HEK293 (cell line): ENCODE measurements at regions not wholly inside any gene's neighbourhood (a gene's known extent, or its start where the extent isn't known, plus 50 kb on each side); places are given as distances from the start of the nearest gene placed in this dataset.

Source experiments
- CTCF ChIA-PET: fragments of 350-600 bp; formaldehyde crosslinking; extraction: SDS; loops from one replicate; lab custom pipeline; 2021; ENCODE audit warnings: antibody characterized with exemption; lab: Yijun Ruan, JAX
- POLR2A ChIA-PET: fragments of 300-600 bp; formaldehyde crosslinking; extraction: SDS; loops from one replicate; lab custom pipeline; 2020; ENCODE audit warnings: antibody characterized with exemption, inconsistent platforms; lab: Yijun Ruan, JAX
- H3K27ac ChIP-seq: fragments of 200-500 bp; sonication (Bioruptor generic); 2 replicates; pipeline ENCODE4 v1.5.1; 2014; ENCODE audit warnings: low read depth, low read length, control low read depth, inconsistent platforms; ENCODE audit errors: extremely low read depth
- H3K36me3 ChIP-seq, 2 experiments: fragments of 200-500 bp in 1 of 2; sonication (Bioruptor generic) in 1 of 2; 1 replicate in 1 of 2; 2 replicates in 1 of 2; pipeline ENCODE4 v1.5.1; 2014 to 2017; ENCODE audit warnings: inconsistent platforms in 2 of 2, low read length in 2 of 2; ENCODE audit not compliant: control insufficient read depth in 2 of 2, insufficient read depth in 1 of 2
- H3K4me1 ChIP-seq: fragments of 200-500 bp; sonication (Bioruptor generic); 2 replicates; pipeline ENCODE4 v1.5.1; 2014; ENCODE audit warnings: mild to moderate bottlenecking, low read length, inconsistent platforms; ENCODE audit not compliant: control insufficient read depth, insufficient read depth
- H3K4me3 ChIP-seq: 2 replicates; pipeline ENCODE4 v1.5.1; 2011; ENCODE audit warnings: low read depth, mild to moderate bottlenecking, control low read depth, low read length, moderate library complexity
- H3K9me3 ChIP-seq: fragments of 200-500 bp; sonication (Bioruptor generic); 2 replicates; pipeline ENCODE4 v1.5.1; 2014; ENCODE audit warnings: low read depth, low read length, inconsistent platforms; ENCODE audit not compliant: control insufficient read depth, insufficient read depth
- OVOL3 ChIP-seq: fragments of 450-650 bp; formaldehyde crosslinking; IDR thresholded peaks from 2 replicates; pipeline ENCODE4 v1.5.1; 2016; ENCODE audit warnings: missing biosample characterization, missing genetic modification characterization
- PRDM1 ChIP-seq: fragments of 450-650 bp; formaldehyde crosslinking; IDR thresholded peaks from 2 replicates; pipeline ENCODE4; 2016; ENCODE audit warnings: missing biosample characterization, missing genetic modification characterization
- TCF7L2 ChIP-seq: IDR thresholded peaks from 2 replicates; pipeline ENCODE4 v1.6.1; 2011; ENCODE audit warnings: low read depth, mild to moderate bottlenecking, inconsistent platforms, low read length, moderate library complexity, borderline replicate concordance
- YY1 ChIP-seq: fragments of 450-650 bp; formaldehyde crosslinking; IDR thresholded peaks from 2 replicates; pipeline ENCODE4 v1.5.1; 2018; ENCODE audit warnings: missing biosample characterization, missing genetic modification characterization
- ZFP3 ChIP-seq: fragments of 450-650 bp; formaldehyde crosslinking; IDR thresholded peaks from 2 replicates; pipeline ENCODE4 v1.5.1; 2016; ENCODE audit warnings: low read depth, missing biosample characterization, missing genetic modification characterization
- ZNF114 ChIP-seq: fragments of 450-650 bp; formaldehyde crosslinking; IDR thresholded peaks from 2 replicates; pipeline ENCODE4 v1.5.0; 2017; ENCODE audit warnings: missing biosample characterization, missing genetic modification characterization
- ZNF121 ChIP-seq: fragments of 450-650 bp; formaldehyde crosslinking; IDR thresholded peaks from 2 replicates; pipeline ENCODE4 v1.5.1; 2016; ENCODE audit warnings: missing biosample characterization, missing genetic modification characterization
- ZNF174 ChIP-seq: fragments of 450-650 bp; formaldehyde crosslinking; IDR thresholded peaks from 2 replicates; pipeline ENCODE4 v1.5.0; 2017; ENCODE audit warnings: missing biosample characterization, mild to moderate bottlenecking, missing genetic modification characterization
- ZNF654 ChIP-seq: fragments of 450-650 bp; formaldehyde crosslinking; IDR thresholded peaks from 2 replicates; pipeline ENCODE4 v1.5.1; 2016; ENCODE audit warnings: low read depth, missing biosample characterization, missing genetic modification characterization
- ZNF670 ChIP-seq: fragments of 450-650 bp; formaldehyde crosslinking; IDR thresholded peaks from 2 replicates; pipeline ENCODE4 v1.5.1; 2016; ENCODE audit warnings: missing biosample characterization, missing genetic modification characterization, low read depth
- ZNF777 ChIP-seq: fragments of 450-650 bp; formaldehyde crosslinking; IDR thresholded peaks from 2 replicates; pipeline ENCODE4 v1.5.1; 2017; ENCODE audit warnings: missing biosample characterization, missing genetic modification characterization, borderline replicate concordance
- ZNF785 ChIP-seq: fragments of 450-650 bp; formaldehyde crosslinking; IDR thresholded peaks from 2 replicates; pipeline ENCODE4 v1.5.1; 2016; ENCODE audit warnings: missing biosample characterization, missing genetic modification characterization
- TF ChIP-seq, protein P1 (sequence below): fragments of 450-650 bp; formaldehyde crosslinking; IDR thresholded peaks from 2 replicates; pipeline ENCODE4 v1.5.1; 2016; ENCODE audit warnings: missing biosample characterization, missing genetic modification characterization
- TF ChIP-seq, protein P2 (sequence below): fragments of 450-650 bp; formaldehyde crosslinking; IDR thresholded peaks from 2 replicates; pipeline ENCODE4 v1.5.1; 2016; ENCODE audit warnings: missing biosample characterization, missing genetic modification characterization
- TF ChIP-seq, protein P3 (sequence below): fragments of 450-650 bp; formaldehyde crosslinking; IDR thresholded peaks from 2 replicates; pipeline ENCODE4 v1.5.1; 2016; ENCODE audit warnings: missing biosample characterization, missing genetic modification characterization
- TF ChIP-seq, protein P4 (sequence below): fragments of 450-650 bp; formaldehyde crosslinking; IDR thresholded peaks from 2 replicates; pipeline ENCODE4 v1.5.1; 2016; ENCODE audit warnings: missing biosample characterization, missing genetic modification characterization
- TF ChIP-seq, protein P5 (sequence below): fragments of 450-650 bp; IDR thresholded peaks from 2 replicates; pipeline ENCODE4 v1.5.1; 2018; ENCODE audit warnings: missing biosample characterization, mild to moderate bottlenecking, missing genetic modification characterization

DNA sequence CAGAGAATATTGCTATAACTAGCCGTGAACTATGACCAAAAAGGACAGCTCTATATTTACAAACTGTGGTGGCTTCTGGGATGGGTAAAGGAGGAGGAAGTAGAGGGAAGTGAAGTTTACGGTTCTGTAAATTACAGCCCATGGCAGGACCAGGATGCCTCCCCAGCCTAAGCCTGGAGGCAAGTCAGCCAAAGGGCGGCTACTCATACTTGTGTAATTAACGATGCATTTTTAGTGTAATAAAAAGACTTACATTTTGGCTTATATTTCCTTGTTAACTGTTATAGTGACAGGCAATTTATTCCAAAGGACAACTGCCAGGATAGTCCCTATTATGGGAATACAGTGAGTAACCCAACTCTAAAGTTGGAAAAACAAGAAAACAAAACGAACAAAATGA lies 139.9 kb upstream of the OTUD4 start:
- no peaks in the 10 kb centered on the region for H3K36me3 ChIP-seq
- ChIA-PET CTCF (no interaction called here), POLR2A (no interaction called here)
- no peak overlapping the region for H3K4me3 ChIP-seq
- no peaks in the 10 kb centered on the region for H3K9me3 ChIP-seq
- no peak for TF ChIP-seq ZNF174 (tag by site-specific recombination)
- TF ChIP-seq, protein P1, sequence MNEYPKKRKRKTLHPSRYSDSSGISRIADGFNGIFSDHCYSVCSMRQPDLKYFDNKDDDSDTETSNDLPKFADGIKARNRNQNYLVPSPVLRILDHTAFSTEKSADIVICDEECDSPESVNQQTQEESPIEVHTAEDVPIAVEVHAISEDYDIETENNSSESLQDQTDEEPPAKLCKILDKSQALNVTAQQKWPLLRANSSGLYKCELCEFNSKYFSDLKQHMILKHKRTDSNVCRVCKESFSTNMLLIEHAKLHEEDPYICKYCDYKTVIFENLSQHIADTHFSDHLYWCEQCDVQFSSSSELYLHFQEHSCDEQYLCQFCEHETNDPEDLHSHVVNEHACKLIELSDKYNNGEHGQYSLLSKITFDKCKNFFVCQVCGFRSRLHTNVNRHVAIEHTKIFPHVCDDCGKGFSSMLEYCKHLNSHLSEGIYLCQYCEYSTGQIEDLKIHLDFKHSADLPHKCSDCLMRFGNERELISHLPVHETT (tag by site-specific recombination), result no peak
- TF ChIP-seq PRDM1, result no peak
- no peak for TF ChIP-seq YY1 (tag by site-specific recombination)
- TF ChIP-seq ZNF114 (tag by site-specific recombination), result no peak
- no peak for TF ChIP-seq ZNF654 (tag by site-specific recombination)
- TF ChIP-seq ZNF121 (tag by site-specific recombination), result no peak
- TF ChIP-seq, protein P2, sequence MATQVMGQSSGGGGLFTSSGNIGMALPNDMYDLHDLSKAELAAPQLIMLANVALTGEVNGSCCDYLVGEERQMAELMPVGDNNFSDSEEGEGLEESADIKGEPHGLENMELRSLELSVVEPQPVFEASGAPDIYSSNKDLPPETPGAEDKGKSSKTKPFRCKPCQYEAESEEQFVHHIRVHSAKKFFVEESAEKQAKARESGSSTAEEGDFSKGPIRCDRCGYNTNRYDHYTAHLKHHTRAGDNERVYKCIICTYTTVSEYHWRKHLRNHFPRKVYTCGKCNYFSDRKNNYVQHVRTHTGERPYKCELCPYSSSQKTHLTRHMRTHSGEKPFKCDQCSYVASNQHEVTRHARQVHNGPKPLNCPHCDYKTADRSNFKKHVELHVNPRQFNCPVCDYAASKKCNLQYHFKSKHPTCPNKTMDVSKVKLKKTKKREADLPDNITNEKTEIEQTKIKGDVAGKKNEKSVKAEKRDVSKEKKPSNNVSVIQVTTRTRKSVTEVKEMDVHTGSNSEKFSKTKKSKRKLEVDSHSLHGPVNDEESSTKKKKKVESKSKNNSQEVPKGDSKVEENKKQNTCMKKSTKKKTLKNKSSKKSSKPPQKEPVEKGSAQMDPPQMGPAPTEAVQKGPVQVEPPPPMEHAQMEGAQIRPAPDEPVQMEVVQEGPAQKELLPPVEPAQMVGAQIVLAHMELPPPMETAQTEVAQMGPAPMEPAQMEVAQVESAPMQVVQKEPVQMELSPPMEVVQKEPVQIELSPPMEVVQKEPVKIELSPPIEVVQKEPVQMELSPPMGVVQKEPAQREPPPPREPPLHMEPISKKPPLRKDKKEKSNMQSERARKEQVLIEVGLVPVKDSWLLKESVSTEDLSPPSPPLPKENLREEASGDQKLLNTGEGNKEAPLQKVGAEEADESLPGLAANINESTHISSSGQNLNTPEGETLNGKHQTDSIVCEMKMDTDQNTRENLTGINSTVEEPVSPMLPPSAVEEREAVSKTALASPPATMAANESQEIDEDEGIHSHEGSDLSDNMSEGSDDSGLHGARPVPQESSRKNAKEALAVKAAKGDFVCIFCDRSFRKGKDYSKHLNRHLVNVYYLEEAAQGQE (tag by site-specific recombination), result no peak
- TF ChIP-seq TCF7L2, result no peak
- TF ChIP-seq ZFP3 (tag by site-specific recombination), result no peak
- TF ChIP-seq, protein P3, sequence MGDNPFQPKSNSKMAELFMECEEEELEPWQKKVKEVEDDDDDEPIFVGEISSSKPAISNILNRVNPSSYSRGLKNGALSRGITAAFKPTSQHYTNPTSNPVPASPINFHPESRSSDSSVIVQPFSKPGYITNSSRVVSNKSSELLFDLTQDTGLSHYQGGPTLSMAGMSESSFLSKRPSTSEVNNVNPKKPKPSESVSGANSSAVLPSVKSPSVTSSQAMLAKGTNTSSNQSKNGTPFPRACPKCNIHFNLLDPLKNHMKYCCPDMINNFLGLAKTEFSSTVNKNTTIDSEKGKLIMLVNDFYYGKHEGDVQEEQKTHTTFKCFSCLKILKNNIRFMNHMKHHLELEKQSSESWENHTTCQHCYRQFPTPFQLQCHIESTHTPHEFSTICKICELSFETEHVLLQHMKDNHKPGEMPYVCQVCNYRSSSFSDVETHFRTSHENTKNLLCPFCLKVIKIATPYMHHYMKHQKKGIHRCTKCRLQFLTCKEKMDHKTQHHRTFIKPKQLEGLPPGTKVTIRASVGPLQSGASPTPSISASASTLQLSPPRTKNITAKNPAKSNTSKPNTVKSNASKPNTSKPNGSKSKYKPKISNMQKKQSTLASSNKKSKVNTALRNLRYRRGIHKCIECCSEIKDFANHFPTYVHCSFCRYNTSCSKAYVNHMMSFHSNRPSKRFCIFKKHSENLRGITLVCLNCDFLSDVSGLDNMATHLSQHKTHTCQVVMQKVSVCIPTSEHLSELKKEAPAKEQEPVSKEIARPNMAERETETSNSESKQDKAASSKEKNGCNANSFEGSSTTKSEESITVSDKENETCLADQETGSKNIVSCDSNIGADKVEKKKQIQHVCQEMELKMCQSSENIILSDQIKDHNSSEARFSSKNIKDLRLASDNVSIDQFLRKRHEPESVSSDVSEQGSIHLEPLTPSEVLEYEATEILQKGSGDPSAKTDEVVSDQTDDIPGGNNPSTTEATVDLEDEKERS (tag by site-specific recombination), result no peak
- TF ChIP-seq, protein P4, sequence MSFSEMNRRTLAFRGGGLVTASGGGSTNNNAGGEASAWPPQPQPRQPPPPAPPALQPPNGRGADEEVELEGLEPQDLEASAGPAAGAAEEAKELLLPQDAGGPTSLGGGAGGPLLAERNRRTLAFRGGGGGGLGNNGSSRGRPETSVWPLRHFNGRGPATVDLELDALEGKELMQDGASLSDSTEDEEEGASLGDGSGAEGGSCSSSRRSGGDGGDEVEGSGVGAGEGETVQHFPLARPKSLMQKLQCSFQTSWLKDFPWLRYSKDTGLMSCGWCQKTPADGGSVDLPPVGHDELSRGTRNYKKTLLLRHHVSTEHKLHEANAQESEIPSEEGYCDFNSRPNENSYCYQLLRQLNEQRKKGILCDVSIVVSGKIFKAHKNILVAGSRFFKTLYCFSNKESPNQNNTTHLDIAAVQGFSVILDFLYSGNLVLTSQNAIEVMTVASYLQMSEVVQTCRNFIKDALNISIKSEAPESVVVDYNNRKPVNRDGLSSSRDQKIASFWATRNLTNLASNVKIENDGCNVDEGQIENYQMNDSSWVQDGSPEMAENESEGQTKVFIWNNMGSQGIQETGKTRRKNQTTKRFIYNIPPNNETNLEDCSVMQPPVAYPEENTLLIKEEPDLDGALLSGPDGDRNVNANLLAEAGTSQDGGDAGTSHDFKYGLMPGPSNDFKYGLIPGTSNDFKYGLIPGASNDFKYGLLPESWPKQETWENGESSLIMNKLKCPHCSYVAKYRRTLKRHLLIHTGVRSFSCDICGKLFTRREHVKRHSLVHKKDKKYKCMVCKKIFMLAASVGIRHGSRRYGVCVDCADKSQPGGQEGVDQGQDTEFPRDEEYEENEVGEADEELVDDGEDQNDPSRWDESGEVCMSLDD (tag by site-specific recombination), result no peak
- no peak for TF ChIP-seq ZNF777 (tag by site-specific recombination)
- no peak for TF ChIP-seq ZNF670 (tag by site-specific recombination)
- no peak for TF ChIP-seq ZNF785 (tag by site-specific recombination)
- no peak for TF ChIP-seq OVOL3 (tag by site-specific recombination)
- TF ChIP-seq, protein P5, sequence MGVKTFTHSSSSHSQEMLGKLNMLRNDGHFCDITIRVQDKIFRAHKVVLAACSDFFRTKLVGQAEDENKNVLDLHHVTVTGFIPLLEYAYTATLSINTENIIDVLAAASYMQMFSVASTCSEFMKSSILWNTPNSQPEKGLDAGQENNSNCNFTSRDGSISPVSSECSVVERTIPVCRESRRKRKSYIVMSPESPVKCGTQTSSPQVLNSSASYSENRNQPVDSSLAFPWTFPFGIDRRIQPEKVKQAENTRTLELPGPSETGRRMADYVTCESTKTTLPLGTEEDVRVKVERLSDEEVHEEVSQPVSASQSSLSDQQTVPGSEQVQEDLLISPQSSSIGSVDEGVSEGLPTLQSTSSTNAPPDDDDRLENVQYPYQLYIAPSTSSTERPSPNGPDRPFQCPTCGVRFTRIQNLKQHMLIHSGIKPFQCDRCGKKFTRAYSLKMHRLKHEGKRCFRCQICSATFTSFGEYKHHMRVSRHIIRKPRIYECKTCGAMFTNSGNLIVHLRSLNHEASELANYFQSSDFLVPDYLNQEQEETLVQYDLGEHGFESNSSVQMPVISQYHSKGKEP (tag by site-specific recombination), result no peak
- H3K27ac ChIP-seq, result no peak overlapping the region
- no peaks in the 10 kb centered on the region for H3K4me1 ChIP-seq
